GM21786 (cell line): ENCODE measurements at regions not wholly inside any gene's neighbourhood (a gene's known extent, or its start where the extent isn't known, plus 50 kb on each side); places are given as distances from the start of the nearest gene placed in this dataset.
"Not testable (repeated sequence)": the region's sequence is repeated elsewhere in the genome, so short reads cannot be mapped to it uniquely, and the experiment has no call there.

Experiments
- ATAC-seq: cut with Tn5 transposase; IDR thresholded peaks from one replicate; pipeline ENCODE4 v1.9.1; 2021; ENCODE audit not compliant: unreplicated experiment

DNA sequence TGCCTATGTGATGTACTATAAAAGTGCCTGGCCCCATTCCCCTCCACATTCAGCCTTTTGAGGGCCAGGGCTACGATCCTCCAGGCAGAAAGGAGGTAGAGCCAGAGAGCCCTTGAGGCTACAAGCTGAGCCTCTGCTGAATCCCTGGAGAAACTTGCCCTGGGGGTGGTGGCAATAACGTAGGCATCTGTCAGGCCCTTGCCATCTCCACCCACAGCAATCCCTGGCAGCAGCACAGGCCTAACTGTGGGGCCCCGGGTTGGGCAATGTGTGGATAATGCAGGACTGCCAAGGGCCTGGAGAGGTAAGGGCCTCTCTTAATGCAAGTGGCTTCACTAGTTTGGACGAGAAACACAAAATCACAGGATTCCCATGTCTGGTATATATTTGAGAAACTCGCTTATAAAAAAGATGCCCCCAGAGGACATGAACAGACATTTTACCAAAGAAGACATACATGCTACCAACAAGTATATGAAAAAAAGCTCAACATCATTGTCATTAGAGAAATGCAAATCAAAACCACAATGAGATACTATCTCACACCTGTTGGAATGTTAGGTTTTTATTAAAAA is 99.0 kb downstream of the QRSL1 start:
- ATAC-seq: no peak

DNA sequence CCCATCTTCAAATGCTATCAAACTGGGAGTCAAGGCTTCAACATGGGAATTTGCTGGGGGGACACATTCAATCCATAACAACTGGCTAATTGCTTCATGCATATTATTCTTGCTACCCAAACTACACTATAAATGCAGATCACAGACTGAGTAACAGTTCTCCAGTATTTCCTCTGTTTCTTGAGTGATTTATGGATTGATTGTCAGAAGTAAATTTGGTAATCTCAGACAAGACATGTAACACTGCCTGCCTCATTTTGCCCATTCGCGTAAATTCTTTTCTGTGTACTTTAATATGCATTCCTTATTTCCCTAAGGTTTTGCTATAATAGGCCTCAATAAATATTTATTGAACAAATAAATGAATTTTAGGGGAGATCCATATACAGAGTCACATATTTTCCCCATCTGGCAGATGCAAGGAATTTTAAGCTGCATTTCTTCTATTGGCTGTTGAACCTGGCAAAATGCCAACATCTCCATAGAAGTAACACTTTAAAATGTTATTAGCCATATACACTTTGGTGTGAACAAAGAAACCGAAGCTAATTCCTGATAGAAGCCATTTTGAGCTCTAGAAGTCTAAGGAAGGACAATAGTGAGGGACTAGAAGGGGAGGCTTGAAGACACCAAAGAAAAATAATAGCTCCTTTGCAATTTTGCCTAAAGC is 98.2 kb downstream of the QRSL1 start:
- ATAC-seq: no peak

DNA sequence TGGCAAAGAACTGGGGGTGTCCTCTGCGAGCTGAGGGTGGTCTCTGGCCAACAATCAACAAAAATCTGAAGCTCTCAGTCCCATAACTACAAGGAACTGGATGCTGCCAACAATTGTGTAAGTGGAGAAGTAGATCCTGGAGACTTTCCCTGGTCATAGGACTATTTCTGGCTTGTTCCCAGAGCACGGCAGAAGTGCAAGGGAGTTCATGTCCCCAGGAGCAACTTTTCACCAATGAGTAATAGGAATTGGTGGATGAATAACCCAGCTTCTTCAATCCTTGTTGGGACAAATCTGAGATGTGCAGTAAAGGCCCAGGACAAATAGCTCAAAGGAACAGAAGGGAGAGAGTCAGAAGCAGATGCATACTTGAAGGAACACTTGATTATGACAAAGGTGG is 95.5 kb downstream of the QRSL1 start:
- no peak for ATAC-seq

DNA sequence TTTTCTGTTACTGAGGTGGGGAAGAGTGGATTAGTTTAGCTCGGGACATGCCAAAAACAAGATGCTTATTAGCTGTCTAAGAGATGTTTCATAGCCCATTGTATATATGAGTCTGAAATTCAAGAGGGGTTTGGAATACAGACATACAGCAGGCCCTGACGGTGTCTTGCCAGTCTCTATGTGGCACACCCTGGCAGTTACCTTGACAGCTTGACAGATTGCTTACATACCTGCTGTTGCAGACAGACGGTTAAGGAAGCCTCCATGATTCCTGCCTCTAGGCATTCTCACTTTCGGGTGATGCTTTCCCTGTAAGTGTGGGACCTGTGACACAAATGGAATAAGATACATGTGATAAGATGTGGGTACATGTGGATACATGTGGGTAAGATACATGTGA is 95.0 kb downstream of the QRSL1 start:
- ATAC-seq: no peak

DNA sequence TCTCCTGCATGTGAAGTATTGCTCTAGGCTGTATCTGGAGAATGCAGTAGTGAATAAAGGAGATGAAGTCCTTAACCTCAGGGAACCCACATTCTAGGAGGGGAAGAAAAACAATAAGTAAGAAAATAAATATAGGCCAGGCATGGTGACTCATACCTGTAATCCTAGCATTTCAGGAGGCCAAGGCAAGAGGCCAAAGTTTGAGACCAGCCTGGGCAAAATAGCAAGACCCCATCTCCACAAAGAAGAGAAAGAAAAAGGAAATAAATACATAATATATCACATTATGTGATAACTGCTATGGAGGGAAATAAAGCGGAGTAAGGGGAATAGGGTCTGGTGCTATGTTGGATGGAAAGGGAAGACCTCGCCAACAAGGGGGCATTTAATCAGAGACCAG is 94.0 kb downstream of the QRSL1 start:
- ATAC-seq: not testable (repeated sequence)

DNA sequence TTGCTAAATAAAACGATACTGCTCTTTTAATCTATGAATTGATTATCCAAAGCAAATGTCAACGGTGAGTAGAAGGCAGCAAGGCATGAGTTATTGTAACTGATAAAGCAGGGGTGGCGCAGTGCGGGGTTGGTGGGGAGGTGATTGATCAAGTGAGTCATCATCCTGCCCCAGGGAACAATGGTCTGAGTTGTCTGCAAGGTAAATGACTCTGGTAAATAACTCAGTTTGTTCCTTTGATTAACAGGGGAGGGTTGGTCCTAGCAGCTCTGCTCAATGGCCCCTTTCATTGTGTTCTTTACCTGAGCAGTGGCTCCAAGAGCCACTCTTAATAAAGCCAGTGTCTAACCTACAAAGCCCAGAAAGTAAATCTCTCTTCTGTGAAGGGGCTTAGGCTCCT is 91.8 kb downstream of the QRSL1 start:
- ATAC-seq: not testable (repeated sequence)
